ENCODE measurements at regions not wholly inside any gene's neighbourhood (a gene's known extent, or its start where the extent isn't known, plus 50 kb on each side); places are given as distances from the start of the nearest gene placed in this dataset.

DNA sequence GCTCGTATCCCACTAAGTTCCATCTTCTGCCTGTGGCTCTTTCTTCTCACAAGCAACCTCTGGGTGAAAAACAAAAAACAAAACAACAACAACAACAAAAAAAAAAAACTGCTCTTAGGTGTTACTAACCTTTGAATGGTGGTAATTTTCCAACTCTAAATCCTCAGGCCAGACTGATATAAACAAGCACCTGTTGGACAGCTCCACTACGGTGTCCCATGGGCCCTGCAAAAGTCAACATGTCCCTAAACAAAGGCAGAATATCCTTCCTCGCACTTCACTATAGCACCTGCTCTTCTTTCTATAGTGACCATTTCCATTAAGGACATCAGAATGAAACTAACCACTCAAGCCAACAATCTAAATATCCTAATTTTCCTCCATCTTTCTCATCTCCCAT, 54.6 kb upstream of the PARM1 start:
- DNase-seq (ENCODE audit: low spot score) = no peak

GRCh38 chr4:74875451-74875850, 57.5 kb upstream of the PARM1 start:
- no peak for DNase-seq (ENCODE audit: low spot score)

GRCh38 chr4:74874753-74875367, 58.1 kb upstream of the PARM1 start:
- DNase-seq (ENCODE audit: low spot score) = peak; percentile 20

- no peak for DNase-seq (ENCODE audit: low spot score)
These were observed 59.2 kb upstream of the PARM1 start for GRCh38 chr4:74873545-74874301.

DNA sequence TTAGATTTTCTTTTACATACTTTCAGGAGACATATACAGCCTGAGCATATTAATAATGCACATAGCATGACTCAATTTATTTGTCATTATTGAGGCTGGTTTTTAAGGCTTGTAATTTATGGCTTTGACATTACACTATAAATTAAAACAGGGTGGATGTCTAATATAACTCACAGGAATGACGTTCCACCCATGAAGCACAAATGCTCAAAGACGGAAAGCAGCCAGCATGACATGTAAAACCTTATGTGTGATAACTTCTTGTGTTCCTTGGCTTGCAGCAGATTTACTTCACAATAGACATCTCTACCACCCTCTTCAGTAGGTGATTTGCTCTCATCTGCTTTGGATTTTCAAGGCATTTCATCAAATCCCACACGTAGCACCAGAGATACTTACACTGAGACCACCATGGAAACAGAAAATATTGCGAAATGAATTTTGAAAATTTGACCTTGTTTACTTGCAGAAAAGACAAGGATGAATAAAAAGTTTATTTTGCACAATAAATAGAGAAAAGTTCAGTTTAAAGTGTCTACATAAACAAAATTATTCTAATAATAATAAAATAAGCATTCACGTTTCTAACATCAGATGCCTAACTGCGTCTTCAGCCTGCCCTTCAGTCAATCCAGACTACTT, 64.7 kb upstream of the BTC start:
- no peak for DNase-seq (ENCODE audit: low spot score)

- no peak for DNase-seq (ENCODE audit: low spot score)
These were observed 61.6 kb upstream of the BTC start for GRCh38 chr4:74855879-74856278.

DNA sequence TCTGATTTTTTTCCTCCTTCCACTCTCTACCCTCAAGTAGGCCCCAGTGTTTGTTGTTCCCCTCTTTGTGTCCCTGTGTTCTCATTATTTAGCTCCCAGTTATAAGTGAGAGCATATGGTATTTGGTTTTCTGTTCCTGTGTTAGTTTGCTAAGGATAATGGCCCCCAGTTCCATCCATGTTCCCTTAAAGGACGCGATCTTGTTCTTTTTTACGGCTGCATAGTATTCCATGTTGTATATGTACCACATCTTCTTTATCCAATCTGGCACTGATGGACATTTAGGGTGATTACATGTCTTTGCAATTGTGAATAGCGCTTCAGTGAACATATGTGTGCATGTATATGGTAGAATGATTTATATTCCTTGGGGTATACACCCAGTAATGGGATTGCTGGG, 54.5 kb upstream of the BTC start:
- DNase-seq (ENCODE audit: low spot score) = no peak

DNA sequence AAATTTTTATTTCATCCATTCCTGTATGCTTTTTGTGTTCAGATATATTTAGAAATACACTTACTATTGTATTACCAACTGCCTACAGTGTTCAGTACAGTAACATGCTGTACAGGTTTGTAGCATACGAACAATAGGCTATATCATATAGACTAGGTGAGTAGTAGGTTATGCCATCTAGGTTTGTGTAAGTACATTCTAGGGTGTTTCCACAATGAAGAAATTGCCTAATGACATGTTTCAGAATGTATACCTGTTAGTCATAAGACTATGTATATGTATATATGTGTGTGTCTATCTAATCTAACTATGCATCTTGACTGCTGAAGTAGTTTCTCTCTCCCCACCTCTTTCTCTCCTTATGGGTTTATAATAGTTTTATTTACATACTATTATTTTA, 51.5 kb upstream of the BTC start:
- DNase-seq (ENCODE audit: low spot score) = no peak

Data from CD4-positive, alpha-beta T cell treated with Interleukin-6 at 100 ng/mL for 8 hours (primary cell).